ENCODE measurements at regions not wholly inside any gene's neighbourhood (a gene's known extent, or its start where the extent isn't known, plus 50 kb on each side); places are given as distances from the start of the nearest gene placed in this dataset.

DNA sequence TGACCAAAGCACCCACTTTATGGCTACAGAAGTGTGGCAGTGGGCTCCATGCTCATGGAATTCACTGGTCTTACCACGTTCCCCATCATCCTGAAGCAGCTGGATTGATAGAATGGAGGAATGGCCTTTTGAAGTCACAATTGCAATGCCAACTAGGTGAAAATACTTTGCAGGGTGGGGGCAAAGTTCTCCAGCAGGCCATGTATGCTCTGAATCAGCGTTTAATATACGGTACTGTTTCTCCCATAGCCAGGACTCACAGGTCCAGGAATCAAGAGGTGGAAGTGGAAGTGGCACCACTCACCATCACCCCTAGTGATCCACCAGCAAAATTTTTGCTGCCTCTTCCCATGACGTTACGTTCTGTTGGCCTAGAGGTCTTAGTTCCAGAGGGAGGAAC lies 60.5 kb upstream of the GMDS start:
- TF ChIP-seq POLR2AphosphoS5 (IDR thresholded peaks at IDR 0.05; ENCODE audit: low read depth, low read length), result no peak
- TF ChIP-seq, protein P1, sequence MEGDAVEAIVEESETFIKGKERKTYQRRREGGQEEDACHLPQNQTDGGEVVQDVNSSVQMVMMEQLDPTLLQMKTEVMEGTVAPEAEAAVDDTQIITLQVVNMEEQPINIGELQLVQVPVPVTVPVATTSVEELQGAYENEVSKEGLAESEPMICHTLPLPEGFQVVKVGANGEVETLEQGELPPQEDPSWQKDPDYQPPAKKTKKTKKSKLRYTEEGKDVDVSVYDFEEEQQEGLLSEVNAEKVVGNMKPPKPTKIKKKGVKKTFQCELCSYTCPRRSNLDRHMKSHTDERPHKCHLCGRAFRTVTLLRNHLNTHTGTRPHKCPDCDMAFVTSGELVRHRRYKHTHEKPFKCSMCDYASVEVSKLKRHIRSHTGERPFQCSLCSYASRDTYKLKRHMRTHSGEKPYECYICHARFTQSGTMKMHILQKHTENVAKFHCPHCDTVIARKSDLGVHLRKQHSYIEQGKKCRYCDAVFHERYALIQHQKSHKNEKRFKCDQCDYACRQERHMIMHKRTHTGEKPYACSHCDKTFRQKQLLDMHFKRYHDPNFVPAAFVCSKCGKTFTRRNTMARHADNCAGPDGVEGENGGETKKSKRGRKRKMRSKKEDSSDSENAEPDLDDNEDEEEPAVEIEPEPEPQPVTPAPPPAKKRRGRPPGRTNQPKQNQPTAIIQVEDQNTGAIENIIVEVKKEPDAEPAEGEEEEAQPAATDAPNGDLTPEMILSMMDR (IDR thresholded peaks at IDR 0.05), result no peak

Data from Panc1 (cell line).